H9 (cell line): ENCODE measurements at regions not wholly inside any gene's neighbourhood (a gene's known extent, or its start where the extent isn't known, plus 50 kb on each side); places are given as distances from the start of the nearest gene placed in this dataset.

ENCODE experiments used
- DNase-seq: peaks from one replicate; pipeline ENCODE4 v3.0.0-alpha.2; 2017
- H2AFZ ChIP-seq: one replicate; pipeline ENCODE4 v1.6.1; 2013; ENCODE audit warnings: mild to moderate bottlenecking, low read length, control low read depth, moderate library complexity
- H2AK5ac ChIP-seq: 2 replicates; pipeline ENCODE4 v1.6.1; 2013; ENCODE audit warnings: low read length, control low read depth, mixed read lengths; ENCODE audit not compliant: insufficient read length
- H2BK120ac ChIP-seq: one replicate; pipeline ENCODE4 v1.6.1; 2013; ENCODE audit warnings: low read depth, mild to moderate bottlenecking, low read length, control low read depth, inconsistent platforms; ENCODE audit not compliant: poor library complexity, severe bottlenecking
- H2BK12ac ChIP-seq: 2 replicates; pipeline ENCODE4 v1.6.1; 2013; ENCODE audit warnings: low read length, control low read depth, mixed read lengths, low read depth; ENCODE audit not compliant: insufficient read length
- H2BK15ac ChIP-seq: 2 replicates; pipeline ENCODE4 v1.6.1; 2013; ENCODE audit warnings: low read depth, low read length, control low read depth
- H2BK20ac ChIP-seq: one replicate; pipeline ENCODE4 v1.6.1; 2013; ENCODE audit warnings: low read depth, mild to moderate bottlenecking, low read length, control low read depth, inconsistent platforms; ENCODE audit not compliant: poor library complexity, severe bottlenecking
- H2BK5ac ChIP-seq: 2 replicates; pipeline ENCODE4 v1.6.1; 2013; ENCODE audit warnings: low read length, control low read depth, mixed read lengths; ENCODE audit not compliant: insufficient read length
- H3K14ac ChIP-seq: 2 replicates; pipeline ENCODE4 v1.6.1; 2013; ENCODE audit warnings: low read length, control low read depth; ENCODE audit not compliant: insufficient read depth
- H3K18ac ChIP-seq: 2 replicates; pipeline ENCODE4 v1.6.1; 2013; ENCODE audit warnings: low read depth, mild to moderate bottlenecking, mixed read lengths, low read length, control low read depth; ENCODE audit not compliant: insufficient read length
- H3K23ac ChIP-seq: 2 replicates; pipeline ENCODE4 v1.6.1; 2013; ENCODE audit warnings: low read length, control low read depth, mixed read lengths, low read depth; ENCODE audit not compliant: insufficient read length
- H3K23me2 ChIP-seq: 2 replicates; pipeline ENCODE4 v1.6.1; 2013; ENCODE audit warnings: low read depth, mild to moderate bottlenecking, mixed read lengths, low read length, control low read depth; ENCODE audit not compliant: insufficient read length, poor library complexity, severe bottlenecking
- H3K27ac ChIP-seq: 2 replicates; pipeline ENCODE4 v1.5.1; 2013; ENCODE audit warnings: low read length, control low read depth, mixed read lengths, low read depth; ENCODE audit not compliant: insufficient read length
- H3K27me3 ChIP-seq: 2 replicates; pipeline ENCODE4 v1.6.1; 2013; ENCODE audit warnings: low read length, control low read depth, inconsistent platforms; ENCODE audit not compliant: insufficient read depth
- H3K4ac ChIP-seq: 2 replicates; pipeline ENCODE4 v1.6.1; 2013; ENCODE audit warnings: low read depth, mild to moderate bottlenecking, control low read depth, inconsistent platforms, low read length, moderate library complexity
- H3K4me1 ChIP-seq: 2 replicates; pipeline ENCODE4 v1.6.1; 2013; ENCODE audit warnings: low read length, control low read depth, inconsistent platforms; ENCODE audit not compliant: insufficient read depth
- H3K4me2 ChIP-seq: 2 replicates; pipeline ENCODE4 v1.6.1; 2013; ENCODE audit warnings: low read length, control low read depth, mixed read lengths; ENCODE audit not compliant: insufficient read length, insufficient read depth
- H3K56ac ChIP-seq: 2 replicates; pipeline ENCODE4 v1.6.1; 2013; ENCODE audit warnings: low read depth, mild to moderate bottlenecking, mixed read lengths, low read length, control low read depth; ENCODE audit not compliant: insufficient read length
- H3K79me1 ChIP-seq: 2 replicates; pipeline ENCODE4 v1.6.1; 2013; ENCODE audit warnings: low read depth, mild to moderate bottlenecking, moderate library complexity, low read length, control low read depth, inconsistent platforms; ENCODE audit not compliant: insufficient read depth, poor library complexity, severe bottlenecking
- H3K79me2 ChIP-seq: 2 replicates; pipeline ENCODE4 v1.6.1; 2013; ENCODE audit warnings: low read length, control low read depth, inconsistent platforms; ENCODE audit not compliant: insufficient read depth
- H3K9ac ChIP-seq: 2 replicates; pipeline ENCODE4 v1.6.1; 2013; ENCODE audit warnings: low read length, control low read depth, mixed read lengths; ENCODE audit not compliant: insufficient read length; ENCODE audit errors: extremely low read depth
- H3K9me3 ChIP-seq: one replicate; pipeline ENCODE4 v1.6.1; 2013; ENCODE audit warnings: low read depth, low read length, inconsistent platforms; ENCODE audit not compliant: control insufficient read depth
- H3T11ph ChIP-seq: one replicate; pipeline ENCODE4 v1.6.1; 2013; ENCODE audit warnings: mild to moderate bottlenecking, low read length, control low read depth, inconsistent platforms
- H4K20me1 ChIP-seq: one replicate; pipeline ENCODE4 v1.6.1; 2013; ENCODE audit not compliant: control insufficient read depth, insufficient read length, insufficient read depth
- H4K5ac ChIP-seq: 2 replicates; pipeline ENCODE4 v1.6.1; 2013; ENCODE audit warnings: low read depth, mild to moderate bottlenecking, mixed read lengths, low read length, control low read depth; ENCODE audit not compliant: insufficient read length
- H4K8ac ChIP-seq: replicated peaks from 2 replicates; pipeline ENCODE4 v1.6.1; 2013; ENCODE audit warnings: low read length, control low read depth, mixed read lengths, low read depth; ENCODE audit not compliant: insufficient read length
- H4K91ac ChIP-seq: 2 replicates; pipeline ENCODE4 v1.6.1; 2013; ENCODE audit warnings: low read depth, mild to moderate bottlenecking, moderate library complexity, mixed read lengths, low read length, control low read depth; ENCODE audit not compliant: insufficient read length
- H3K27ac Mint-ChIP-seq, 3 experiments: 2 replicates in 2 of 3; 3 replicates in 1 of 3; pipeline ENCODE4 v1.8.0; 2020 to 2021; ENCODE audit warnings: mixed read lengths in 3 of 3, mild to moderate bottlenecking in 1 of 3, moderate library complexity in 1 of 3
- H3K27me3 Mint-ChIP-seq: 2 replicates; pipeline ENCODE4 v1.8.0; 2021; ENCODE audit warnings: low read depth, mild to moderate bottlenecking, moderate library complexity, mixed read lengths
- H3K36me3 Mint-ChIP-seq, 3 experiments: 2 replicates in 2 of 3; 3 replicates in 1 of 3; pipeline ENCODE4 v1.8.0; 2020 to 2021; ENCODE audit warnings: low read depth in 3 of 3, mixed read lengths in 3 of 3; ENCODE audit not compliant: insufficient read depth in 1 of 3
- H3K4me1 Mint-ChIP-seq, 2 experiments: 2 replicates each; pipeline ENCODE4 v1.8.0; 2020; ENCODE audit warnings: mixed read lengths in 2 of 2
- H3K4me3 Mint-ChIP-seq, 2 experiments: 2 replicates in 1 of 2; 3 replicates in 1 of 2; pipeline ENCODE4 v1.8.0; 2020 to 2021; ENCODE audit warnings: mild to moderate bottlenecking in 2 of 2, mixed read lengths in 2 of 2, moderate library complexity in 1 of 2
- H3K9me3 Mint-ChIP-seq, 2 experiments: 2 replicates in 1 of 2; 3 replicates in 1 of 2; pipeline ENCODE4 v1.8.0; 2020; ENCODE audit warnings: mild to moderate bottlenecking in 2 of 2, mixed read lengths in 2 of 2, moderate library complexity in 1 of 2
- CTCF ChIP-seq: fragments of 200-600 bp; sonication (generic); conservative IDR thresholded peaks from 3 replicates; pipeline ENCODE4 v1.8.0; 2021; ENCODE audit warnings: antibody characterized with exemption, mild to moderate bottlenecking
- WGBS: extraction: QIAGEN DNeasy Blood & Tissue Kit; methylation state at CpG from one replicate; pipeline ENCODE4 v1.1.7; 2013; ENCODE audit warnings: missing lambda C conversion rate, low lambda C conversion rate, mixed read lengths; ENCODE audit not compliant: insufficient read length; ENCODE audit errors: extremely low coverage; 5-methylcytosine and 5-hydroxymethylcytosine counted together

GRCh38 chr3:118485693-118486092 lies 549.0 kb downstream of the IGSF11 start:
- Histone ChIP-seq H3K23me2 (no peaks in the 10 kb centered on the region), H2BK15ac (no peak overlapping the region), H3K4ac (no peak overlapping the region), H3K27ac (no peak overlapping the region), H2BK20ac (no peak overlapping the region), H4K8ac (no peak overlapping the region), H4K91ac (no peak overlapping the region), H3K56ac (no peak overlapping the region), H3K14ac (no peak overlapping the region), H2AFZ (no peak overlapping the region), H2BK5ac (no peak overlapping the region), H2BK12ac (no peak overlapping the region), H3K79me1 (no peaks in the 10 kb centered on the region), H4K20me1 (no peaks in the 10 kb centered on the region), H3K27me3 (no peaks in the 10 kb centered on the region), H3K4me2 (no peak overlapping the region), H3K23ac (no peak overlapping the region), H2BK120ac (no peak overlapping the region), H3T11ph (no peak overlapping the region), H3K9me3 (no peaks in the 10 kb centered on the region), H3K18ac (no peak overlapping the region), H3K79me2 (no peaks in the 10 kb centered on the region), H3K9ac (no peak overlapping the region), H3K4me1 (no peaks in the 10 kb centered on the region; the same call in 1 of the 2 replicates), H2AK5ac (no peak overlapping the region), H4K5ac (no peak overlapping the region)
- H3K4me3 Mint-ChIP-seq, result no peak overlapping the region
- H3K36me3 Mint-ChIP-seq, result no peaks in the 10 kb centered on the region
- H3K9me3 Mint-ChIP-seq, result no peaks in the 10 kb centered on the region
- no CpG with 5 or more reads among the region's 5 CpGs for WGBS
- peaks cover 33 to 52% of the 10 kb centered on the region in 2 experiments for H3K4me1 Mint-ChIP-seq
- no peaks in the 10 kb centered on the region for H3K27me3 Mint-ChIP-seq
- no peak for TF ChIP-seq CTCF
- DNase-seq, result no peak
- no peak overlapping the region for H3K27ac Mint-ChIP-seq
